HEK293T (cell line): ENCODE measurements at regions not wholly inside any gene's neighbourhood (a gene's known extent, or its start where the extent isn't known, plus 50 kb on each side); places are given as distances from the start of the nearest gene placed in this dataset.
"Not testable (repeated sequence)": the region's sequence is repeated elsewhere in the genome, so short reads cannot be mapped to it uniquely, and the experiment has no call there.

Experiments
- ARNT ChIP-seq: fragments of 450-650 bp; IDR thresholded peaks from 2 replicates; pipeline ENCODE4 v1.6.1; 2017; ENCODE audit warnings: mild to moderate bottlenecking
- BHLHE40 ChIP-seq: fragments of 450-650 bp; IDR thresholded peaks from 2 replicates; pipeline ENCODE4 v1.6.1; 2016; ENCODE audit warnings: mild to moderate bottlenecking, moderate library complexity, borderline replicate concordance
- CTBP1 ChIP-seq: fragments of 450-650 bp; IDR thresholded peaks from 2 replicates; pipeline ENCODE4 v1.6.1; 2016; ENCODE audit warnings: borderline replicate concordance
- ELF4 ChIP-seq: fragments of 450-650 bp; IDR thresholded peaks from 2 replicates; pipeline ENCODE4 v1.6.1; 2017; ENCODE audit warnings: antibody characterized with exemption
- FOXA1 ChIP-seq: fragments of 450-650 bp; IDR thresholded peaks from 2 replicates; pipeline ENCODE4 v1.6.1; 2016; ENCODE audit warnings: mild to moderate bottlenecking
- FOXM1 ChIP-seq: fragments of 450-650 bp; IDR thresholded peaks from 2 replicates; pipeline ENCODE4 v1.6.1; 2017; ENCODE audit warnings: mild to moderate bottlenecking, borderline replicate concordance
- LEF1 ChIP-seq: fragments of 450-650 bp; IDR thresholded peaks from 2 replicates; pipeline ENCODE4 v1.6.1; 2017; ENCODE audit warnings: mild to moderate bottlenecking, borderline replicate concordance
- NFRKB ChIP-seq: fragments of 450-650 bp; IDR thresholded peaks from 2 replicates; pipeline ENCODE4 v1.6.1; 2016; ENCODE audit warnings: mild to moderate bottlenecking, moderate library complexity
- PKNOX1 ChIP-seq: fragments of 450-650 bp; IDR thresholded peaks from 2 replicates; pipeline ENCODE4 v1.6.1; 2016
- SP1 ChIP-seq: fragments of 450-650 bp; IDR thresholded peaks from 2 replicates; pipeline ENCODE4 v1.6.1; 2017
- SUZ12 ChIP-seq: fragments of 450-650 bp; IDR thresholded peaks from 2 replicates; pipeline ENCODE4 v1.6.1; 2016; ENCODE audit warnings: mild to moderate bottlenecking
- TARDBP ChIP-seq: fragments of 450-650 bp; IDR thresholded peaks from 2 replicates; pipeline ENCODE4 v1.6.1; 2016

GRCh38 chr7:69313852-69314251 is 284.4 kb upstream of the AUTS2 start:
- TF ChIP-seq FOXM1, TARDBP, NFRKB, SP1, CTBP1, PKNOX1, FOXA1, SUZ12, LEF1, ARNT, BHLHE40, ELF4: not testable (repeated sequence)
